Stimulated activated CD8-positive, alpha-beta memory T cell treated with anti-CD3 and anti-CD28 coated beads, Interleukin-7, amount 100 ng/mL, for 4 hours (primary cell): ENCODE measurements at regions not wholly inside any gene's neighbourhood (a gene's known extent, or its start where the extent isn't known, plus 50 kb on each side); places are given as distances from the start of the nearest gene placed in this dataset.

Source experiments
- DNase-seq, 2 donors: peaks; one replicate each; pipeline ENCODE4 v3.0.0-alpha.2; 2020; ENCODE audit warnings: low read depth in 2 of 2

DNA sequence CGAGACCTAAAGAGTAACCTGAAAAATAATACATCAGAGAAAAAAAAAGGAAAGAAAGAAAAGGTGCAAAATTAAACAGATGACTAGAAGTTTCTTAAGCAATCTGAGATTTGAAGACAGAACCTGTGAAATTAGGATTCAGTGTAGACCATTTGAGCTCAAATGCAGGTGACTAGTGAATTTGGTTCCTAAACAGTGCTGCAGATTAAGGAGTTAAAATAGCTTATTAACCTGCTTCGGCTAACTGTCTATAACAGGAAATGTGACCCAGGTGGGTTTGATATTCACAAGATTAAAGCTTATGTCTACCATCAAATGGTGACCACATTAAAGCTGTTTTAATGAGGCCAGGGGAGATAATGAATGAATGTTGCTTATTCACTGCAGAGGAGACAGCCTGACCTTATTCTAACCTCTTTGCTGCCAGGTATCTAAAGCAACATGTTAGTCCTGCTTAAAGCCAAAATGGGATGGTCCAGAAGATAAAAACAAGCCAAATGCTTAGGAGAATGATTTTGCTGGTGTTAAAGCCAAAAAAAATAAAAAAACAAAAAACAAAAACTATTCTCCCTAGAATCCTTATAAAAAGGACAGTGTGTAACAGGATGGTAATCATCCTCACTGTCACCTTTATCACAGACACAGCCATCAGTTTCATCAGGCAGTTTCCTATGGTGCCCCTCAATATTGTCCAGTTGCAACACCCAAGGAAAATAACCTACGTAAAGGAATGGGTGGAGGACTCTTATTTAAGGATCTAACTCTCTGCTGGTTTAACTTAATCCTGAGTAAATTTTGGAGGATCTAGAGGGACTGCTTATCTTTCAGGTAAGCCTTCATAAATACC is 769.0 kb upstream of the ZEB2 start:
- DNase-seq: no peak

DNA sequence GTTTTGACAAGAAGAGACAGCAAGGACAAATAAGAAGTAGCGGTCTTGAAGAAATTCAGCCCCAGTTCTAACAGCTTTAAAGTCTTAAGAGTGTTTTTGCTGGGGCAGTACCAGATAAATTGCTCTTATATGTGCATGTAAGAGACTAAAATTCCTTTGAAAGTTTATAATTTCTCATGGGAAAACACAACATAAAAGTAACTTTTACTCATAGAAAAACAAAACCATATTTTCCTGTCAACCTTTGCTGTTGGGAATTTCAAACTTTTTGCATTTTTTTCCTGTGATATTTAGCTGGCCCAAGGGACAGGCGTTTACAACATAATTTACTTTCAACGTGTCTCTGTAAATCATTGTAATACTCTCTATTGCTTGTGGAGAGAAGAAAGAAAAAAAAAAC is 767.8 kb upstream of the ZEB2 start:
- no peak for DNase-seq

DNA sequence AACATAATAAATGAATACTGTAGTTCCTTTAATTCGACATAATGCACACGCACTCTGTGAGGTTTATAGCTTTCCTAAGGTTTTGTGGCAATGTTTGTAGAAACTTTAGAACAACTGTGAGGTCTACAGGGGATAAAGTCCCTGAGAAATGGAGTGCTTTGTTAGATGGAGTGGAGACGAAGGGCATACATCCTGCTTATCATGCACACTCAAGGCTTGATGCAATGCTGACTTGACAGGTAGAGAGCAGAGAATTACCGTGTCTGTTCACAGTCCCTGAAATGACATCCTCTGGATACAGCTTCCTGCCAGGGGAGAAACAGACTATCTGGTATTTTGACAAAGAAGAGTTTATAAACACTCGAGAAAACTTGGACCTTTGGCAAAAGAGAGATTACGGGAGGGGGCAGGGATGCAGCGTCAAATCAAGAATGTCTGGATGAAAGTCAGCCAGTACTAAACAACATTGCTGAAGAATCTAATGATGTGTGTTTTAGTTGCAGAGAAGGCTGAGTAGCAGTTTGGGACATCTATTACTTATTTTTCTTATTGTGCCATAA is 766.9 kb upstream of the ZEB2 start:
- DNase-seq: no peak

DNA sequence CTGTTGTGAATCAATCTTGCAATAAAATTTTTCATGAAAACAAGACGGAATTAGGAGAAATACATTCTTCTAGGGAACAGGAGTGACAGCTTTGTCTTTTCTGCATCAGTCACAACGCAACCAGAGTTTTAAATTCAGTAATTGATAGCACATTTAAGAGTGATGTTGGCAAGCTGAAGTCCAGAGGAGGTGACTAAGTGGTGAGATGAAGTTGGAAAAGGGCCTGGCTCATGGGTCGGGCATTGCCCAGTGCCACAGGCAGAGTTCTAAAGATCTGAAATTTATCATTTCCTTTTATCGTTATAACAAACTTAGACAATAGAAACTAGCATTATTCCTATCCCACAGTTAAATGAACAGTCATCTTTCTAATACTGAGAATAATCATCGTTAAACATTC is 764.6 kb upstream of the ZEB2 start:
- no peak for DNase-seq

DNA sequence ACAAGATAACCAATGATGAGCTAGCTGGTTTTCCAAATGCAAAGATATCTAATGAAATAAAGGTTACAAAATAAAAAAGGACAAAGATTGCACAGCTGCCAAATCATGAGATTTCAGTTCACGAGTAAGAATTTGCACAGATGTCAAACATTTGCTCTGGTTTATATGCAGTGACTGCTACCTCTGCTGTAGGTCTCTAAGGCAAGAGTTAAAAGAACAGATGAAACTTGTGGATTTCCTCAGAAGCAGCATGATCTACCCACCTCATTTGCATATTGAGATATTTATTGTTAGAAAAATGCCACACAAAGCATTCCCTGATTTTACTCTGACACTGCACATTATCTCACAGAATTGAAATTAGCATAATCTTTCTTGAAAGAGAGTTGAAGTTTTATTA is 763.2 kb upstream of the ZEB2 start:
- no peak for DNase-seq

DNA sequence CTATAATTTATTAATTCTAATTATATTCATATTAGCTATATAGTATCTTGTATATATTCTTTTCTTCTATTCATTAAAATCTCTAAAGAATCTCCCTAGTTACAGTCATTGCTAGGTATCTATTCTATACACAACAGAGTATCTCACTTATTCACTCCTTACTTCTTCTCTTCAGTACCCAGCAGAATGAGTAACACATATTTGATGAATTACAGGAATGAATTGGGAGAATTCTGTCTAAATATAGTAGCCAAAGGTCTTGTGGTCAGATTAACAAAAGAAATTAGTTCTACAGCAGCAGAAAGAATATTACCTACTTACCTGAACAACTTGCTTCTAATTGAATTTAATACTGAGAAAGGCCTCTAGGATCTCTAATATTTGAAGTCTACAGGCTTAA is 758.0 kb upstream of the ZEB2 start:
- DNase-seq: no peak

DNA sequence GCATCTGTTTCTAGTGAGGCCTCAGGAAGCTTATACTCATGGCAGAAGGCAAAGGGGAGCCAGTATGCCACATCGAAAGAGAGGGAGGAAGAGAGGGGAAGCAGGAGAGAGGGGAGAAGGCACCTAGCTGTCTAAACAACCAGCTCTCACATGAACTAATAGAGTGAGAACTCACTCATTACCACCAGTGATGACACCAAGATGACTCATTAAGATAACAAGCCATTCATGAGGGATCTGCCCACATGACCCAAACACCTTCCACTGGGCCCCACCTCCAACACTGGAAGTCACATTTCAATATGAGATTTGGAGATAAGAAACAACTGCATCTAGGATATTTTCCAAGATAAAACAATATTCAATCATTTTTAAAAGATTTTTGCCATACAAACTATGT is 753.9 kb upstream of the ZEB2 start:
- no peak for DNase-seq

DNA sequence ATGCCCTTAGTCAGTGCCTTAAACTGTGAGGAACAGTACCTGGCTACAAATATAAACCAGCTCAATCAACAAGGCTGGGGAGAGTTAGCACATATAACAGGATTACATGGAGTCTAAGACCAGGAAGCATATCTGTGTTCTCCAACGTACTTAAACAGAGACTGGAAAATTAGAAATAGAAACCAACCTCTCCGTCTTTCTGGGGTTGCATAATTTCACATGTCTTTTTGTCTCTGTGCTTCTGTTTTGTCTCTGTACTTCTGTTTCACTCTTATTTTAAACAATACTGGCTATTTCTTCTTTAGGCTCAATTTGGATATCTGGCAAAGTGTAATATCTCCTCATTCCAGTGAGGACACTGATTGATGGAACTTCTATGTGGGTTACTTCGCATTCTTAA is 749.0 kb upstream of the ZEB2 start:
- no peak for DNase-seq

DNA sequence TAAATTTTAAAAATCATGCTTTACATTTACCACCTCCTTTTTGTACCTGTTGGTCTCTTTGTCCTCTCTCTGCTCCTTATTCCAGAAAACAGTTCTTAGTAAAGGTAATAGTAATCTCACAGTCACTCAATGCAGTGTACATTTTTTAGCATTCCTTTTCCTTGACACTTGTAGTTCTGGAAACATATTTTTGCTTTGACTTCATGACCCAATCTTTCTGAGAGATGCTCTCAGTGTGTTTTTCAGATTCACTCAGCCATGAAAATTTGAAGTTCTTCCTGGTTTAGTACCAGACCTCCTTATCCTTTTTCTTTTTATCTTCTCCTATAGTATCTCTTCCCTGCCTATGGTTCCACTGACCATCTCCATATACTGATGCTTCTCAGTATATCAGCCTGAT is 747.5 kb upstream of the ZEB2 start:
- no peak for DNase-seq

DNA sequence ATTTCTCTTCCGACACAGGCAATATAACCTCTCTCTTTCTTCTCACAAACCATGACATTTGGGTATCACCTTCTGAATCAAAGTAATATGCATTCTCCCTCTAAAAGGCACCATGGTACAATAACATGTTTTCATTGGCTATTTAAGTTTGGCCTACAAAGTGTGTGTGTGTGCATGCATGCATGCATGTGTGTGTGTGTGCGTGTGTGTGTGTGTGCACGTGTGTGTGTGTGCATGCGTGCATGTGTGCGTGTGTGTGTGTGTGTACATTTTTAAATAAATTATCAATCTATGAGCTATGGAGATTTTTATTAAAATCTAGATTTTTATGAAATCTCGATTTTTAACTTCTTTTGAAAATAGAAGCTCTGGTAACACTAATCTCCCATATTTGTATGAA is 745.3 kb upstream of the ZEB2 start:
- no peak for DNase-seq

DNA sequence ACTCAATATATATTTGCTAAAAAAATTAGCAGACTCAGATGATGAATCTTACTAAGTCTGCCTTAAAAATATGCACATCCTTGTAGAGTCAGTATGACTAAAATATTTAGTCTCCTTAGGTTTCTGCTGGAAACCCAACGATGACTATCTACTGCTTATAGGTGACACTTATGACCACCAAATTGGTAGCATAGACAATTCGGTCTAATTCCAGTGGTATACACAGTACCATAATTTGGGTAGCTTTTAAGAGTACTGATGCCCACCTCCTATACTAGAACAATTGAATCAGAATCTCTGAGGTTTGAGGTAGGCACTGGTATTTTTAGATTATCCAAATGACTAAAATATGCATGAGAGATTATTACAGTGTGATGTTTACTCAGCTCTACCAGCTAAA is 740.8 kb upstream of the ZEB2 start:
- no peak for DNase-seq

DNA sequence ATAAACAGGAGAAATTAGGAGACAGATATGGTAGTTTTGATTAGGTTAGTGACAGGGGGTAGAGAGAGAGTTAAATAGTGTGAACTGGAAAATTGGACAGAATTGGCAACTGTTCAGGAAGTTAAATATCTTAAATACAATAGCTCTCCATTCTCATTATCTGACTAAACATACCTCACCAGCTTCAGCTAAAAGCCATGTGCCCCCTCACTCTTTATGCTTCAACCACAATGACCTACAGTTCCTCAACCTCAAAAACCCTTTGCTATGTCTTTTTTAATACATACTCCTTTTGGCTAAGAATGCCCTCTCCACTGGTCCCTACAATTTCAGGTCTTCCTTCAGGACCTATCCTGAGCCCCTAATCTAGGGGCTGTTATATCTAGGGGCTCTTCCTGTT is 740.2 kb upstream of the ZEB2 start:
- DNase-seq: no peak

DNA sequence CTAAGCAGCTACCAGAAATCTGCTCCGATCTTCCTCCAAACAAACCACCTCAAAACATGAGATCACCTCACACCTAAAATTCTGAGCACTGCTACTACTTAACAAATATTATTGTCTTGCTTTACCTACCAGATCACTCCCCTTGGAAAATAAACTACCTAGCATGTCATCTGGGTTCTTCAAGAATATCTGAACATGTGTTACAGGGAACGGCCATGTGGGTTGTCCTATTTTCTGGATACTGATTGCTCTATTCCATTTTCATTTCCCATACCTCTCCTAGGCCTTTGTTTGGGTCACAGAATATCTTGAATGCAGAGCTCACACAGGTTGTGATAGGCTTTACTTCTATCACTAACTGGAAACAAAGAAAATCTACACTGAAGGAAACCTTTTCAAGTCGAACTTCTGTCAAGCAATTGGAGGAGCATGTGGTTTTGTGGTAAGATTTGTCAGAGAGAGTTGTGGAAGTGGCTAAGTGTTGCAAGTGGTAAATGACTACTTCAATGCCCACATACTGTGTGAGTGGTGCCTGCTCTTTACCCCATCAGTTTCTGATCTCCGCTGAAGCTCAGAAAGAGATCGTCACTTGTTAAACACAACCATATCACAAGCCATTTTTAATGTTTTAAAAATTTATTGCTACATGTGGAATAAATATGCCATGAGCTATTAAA is 739.1 kb upstream of the ZEB2 start:
- DNase-seq: no peak

DNA sequence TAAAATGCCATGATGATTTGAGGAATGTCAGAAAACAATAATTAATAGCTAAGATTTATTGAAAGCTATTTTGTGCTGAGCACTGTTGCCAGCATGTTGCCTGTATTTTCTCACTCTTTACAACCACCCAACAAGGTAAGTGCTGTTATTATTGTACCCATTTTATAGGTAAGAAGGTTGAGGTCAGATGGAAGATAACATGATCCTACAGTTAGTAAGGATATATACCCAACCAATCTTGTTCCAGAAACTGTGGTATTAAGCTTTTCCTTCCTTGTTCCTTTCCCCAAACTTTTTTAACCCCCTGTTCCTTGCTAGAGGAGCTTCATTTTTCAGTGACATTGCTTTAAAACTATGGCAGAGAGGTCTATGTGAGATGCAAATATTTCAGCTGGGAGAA is 738.0 kb upstream of the ZEB2 start:
- no peak for DNase-seq

DNA sequence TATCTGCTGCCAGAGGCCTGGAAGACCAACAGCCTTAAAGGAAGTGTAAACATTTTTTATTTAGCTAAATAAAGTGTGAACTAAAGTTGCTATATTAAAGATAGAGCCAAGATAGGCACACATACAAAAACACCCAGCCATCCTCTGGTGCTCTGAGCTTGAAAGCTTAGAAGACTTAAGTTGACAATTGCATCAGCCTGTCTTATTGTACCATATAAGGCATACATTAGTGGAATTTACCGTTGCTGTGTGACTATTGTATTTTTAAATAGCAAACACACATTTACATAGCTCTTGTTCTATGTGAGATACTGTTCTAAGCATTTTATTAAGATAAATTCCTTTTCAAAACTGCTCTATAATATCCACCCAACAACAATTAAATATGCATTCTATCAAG is 736.6 kb upstream of the ZEB2 start:
- no peak for DNase-seq

DNA sequence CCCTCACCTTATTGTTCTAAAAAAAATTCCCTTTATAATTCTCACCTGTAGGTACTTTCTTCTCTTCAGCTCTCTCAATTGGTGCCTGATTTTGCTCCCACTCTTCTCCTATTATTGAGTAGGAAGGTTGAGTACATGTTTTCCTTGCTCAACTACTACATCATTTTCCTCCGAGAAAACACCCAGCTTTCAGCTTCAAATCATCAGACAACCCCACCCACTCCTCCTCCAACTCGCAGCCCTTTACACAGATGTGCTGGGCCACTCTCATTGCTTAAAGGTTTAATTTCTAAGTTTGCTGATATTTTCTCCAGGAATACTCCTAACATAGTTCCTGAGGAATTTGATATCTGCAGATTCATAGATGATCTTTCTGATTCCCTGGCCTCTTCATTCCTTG is 734.4 kb upstream of the ZEB2 start:
- DNase-seq: no peak

DNA sequence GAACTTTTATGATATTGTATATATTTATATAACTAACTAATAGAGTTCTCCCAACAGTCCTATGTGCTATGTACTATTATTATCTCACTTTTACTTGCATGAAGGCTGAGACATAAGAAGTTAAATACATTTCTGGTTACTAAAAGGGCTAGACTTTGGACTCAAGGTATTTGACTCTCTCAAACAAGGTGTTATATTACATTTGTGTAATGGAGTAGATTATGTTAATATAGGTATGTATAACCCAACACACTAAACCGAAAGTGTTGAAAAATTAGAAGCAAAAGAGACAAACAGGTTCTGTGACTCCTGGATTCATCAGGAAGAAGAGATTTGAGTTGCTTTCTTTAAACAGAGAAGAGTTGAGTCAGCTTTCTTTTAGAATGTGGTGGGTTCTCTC is 733.6 kb upstream of the ZEB2 start:
- no peak for DNase-seq

DNA sequence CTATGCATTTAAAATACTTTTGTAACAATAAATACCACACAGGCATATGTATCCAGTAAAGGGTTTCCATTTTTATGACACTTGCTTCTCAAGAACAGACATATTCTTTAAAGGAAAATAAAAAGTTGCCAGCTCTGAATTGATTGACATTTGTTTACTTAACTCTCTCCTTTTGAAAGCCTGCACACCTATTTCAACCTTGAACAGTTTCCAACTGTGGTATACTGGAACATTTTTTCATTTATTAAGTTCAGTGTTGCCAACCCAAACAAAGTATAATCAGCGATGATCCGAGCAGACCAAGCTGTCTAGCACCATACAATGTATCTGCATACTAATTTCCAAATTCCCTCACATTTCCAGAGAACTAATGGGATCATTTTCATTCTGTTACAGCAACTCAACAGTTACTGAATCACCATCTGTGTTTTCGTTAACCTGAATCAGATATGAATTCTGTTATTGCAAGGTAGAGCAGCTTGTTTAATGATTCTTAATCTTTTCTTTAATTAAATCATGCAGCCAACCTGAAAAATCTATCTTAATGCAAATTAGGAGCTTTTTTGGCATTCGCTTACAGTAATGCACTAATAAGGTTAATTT is 725.5 kb upstream of the ZEB2 start:
- DNase-seq: no peak

DNA sequence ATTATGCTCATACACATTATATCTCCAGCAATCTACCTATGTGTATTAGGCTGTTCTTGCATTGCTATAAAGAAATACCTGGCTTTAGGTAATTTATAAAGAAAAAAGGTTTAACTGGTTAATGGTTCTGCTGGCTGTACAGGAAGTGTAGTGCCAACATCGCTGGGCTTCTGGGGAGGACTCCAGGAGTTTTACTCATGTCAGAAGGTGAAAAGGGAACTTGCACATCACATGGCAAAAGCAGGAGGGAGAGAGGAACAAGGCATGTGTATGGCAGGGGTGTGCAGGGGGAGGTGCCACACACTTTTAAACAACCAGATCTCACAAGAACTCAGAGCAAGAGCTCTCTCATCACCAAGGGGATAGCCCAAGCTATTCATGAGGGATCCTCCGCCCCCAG is 715.4 kb upstream of the ZEB2 start:
- DNase-seq: no peak

DNA sequence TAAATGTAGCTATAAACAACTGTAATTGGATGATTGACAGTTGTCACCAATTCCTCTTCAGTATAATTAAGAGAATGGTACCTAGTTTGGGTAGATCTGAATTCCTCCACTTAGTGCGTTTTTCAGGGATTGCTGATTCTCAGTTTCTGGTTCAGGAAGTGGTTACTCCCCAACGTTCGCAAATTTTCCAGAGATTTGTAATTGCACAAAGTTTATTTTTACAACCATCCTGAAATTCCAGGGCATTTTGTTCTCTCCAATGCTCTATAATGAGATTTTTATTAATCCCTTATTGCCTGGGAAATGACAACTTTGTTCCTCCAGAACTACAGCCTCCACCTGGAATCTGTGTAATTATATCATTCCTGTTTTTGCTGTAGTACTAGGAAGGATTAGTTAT is 710.6 kb upstream of the ZEB2 start:
- no peak for DNase-seq

DNA sequence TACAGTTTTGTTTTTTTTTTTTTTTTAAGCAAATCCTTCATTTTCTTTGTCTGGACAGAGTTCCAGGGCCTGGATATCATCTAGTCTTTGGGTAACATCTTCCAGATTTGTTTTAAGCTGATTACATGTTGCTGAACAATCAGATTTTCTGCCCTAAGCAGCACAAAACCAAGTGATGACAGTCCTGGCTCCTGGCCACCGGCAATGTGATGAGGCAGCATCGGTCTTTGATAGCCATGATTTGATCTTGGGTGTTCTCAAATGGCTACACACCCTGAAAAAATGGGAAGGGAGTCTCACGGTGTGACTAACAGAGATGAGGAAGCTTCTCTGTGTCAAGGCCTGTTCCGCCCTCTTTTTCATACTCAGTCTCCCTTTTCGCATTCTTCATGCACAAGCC is 708.6 kb upstream of the ZEB2 start:
- DNase-seq: no peak

DNA sequence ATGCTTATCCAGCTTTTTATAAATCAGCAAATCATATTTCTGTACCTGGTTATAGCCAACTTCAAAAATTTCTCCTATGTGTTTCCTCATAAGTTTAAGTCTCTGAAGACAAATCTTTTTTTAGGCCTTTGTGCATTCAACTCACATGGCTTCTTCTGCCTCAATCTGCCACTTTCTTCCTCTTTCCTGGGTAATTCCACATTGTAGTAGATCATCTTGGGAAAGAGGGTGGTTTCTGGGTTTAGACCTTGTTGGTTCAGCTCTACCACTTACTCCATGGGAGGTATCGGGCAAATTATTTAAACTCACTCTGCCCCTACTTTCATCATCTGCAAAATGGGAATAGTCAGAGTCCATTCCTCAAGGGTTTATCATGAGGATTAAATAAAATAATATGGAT is 707.0 kb upstream of the ZEB2 start:
- no peak for DNase-seq

DNA sequence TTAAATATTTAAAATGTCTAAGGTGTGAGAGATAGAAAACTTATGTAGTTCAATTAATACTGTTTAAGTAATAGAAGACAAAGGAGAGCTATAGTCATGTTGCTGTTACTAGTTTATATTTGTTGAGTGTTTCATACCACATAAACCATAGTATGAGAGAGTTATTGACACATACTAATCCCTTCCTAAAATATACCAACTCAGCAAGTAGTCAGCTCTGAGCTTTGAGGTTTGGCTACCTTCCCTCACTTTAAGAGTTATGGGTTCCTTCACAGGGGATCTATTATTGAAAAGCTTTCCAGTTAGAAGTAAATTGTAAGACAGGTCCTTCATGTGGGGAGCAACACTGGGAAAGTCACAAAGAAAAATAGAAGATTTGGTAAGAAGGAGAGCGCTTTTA is 701.6 kb upstream of the ZEB2 start:
- DNase-seq: no peak
